Activated CD8-positive, alpha-beta T cell treated with anti-CD3 and anti-CD28 coated beads, Interleukin-2, amount 10 ng/mL, durations not matched to agents 7 days and 5 days (primary cell): ENCODE measurements at regions not wholly inside any gene's neighbourhood (a gene's known extent, or its start where the extent isn't known, plus 50 kb on each side); places are given as distances from the start of the nearest gene placed in this dataset.

Source experiments
- ATAC-seq: fragments of 150-1000 bp; cut with Tn5 transposase; one replicate; pipeline ENCODE4 v1.10.0; 2021; ENCODE audit warnings: moderate library complexity
- CTCF ChIA-PET: fragments of 350-600 bp; sonication (Branson Sonifier 250); formaldehyde crosslinking; loops from one replicate; lab custom pipeline; 2021; ENCODE audit warnings: antibody characterized with exemption; lab: Charles Lee
- POLR2A ChIA-PET: fragments of 350-600 bp; sonication (Branson Sonifier 250); formaldehyde crosslinking; loops from one replicate; lab custom pipeline; 2021; ENCODE audit warnings: antibody characterized with exemption; lab: Charles Lee
- DNase-seq: peaks from one replicate; pipeline ENCODE4 v3.0.0-alpha.2; 2020
- H3K27ac Mint-ChIP-seq: one replicate; pipeline ENCODE4 v1.8.0; 2021; ENCODE audit warnings: mild to moderate bottlenecking, mixed read lengths
- H3K27me3 Mint-ChIP-seq: one replicate; pipeline ENCODE4 v1.8.0; 2021; ENCODE audit warnings: low read depth, mixed read lengths
- H3K36me3 Mint-ChIP-seq: one replicate; pipeline ENCODE4 v1.8.0; 2021; ENCODE audit warnings: low read depth, mixed read lengths
- H3K4me1 Mint-ChIP-seq: one replicate; pipeline ENCODE4 v1.8.0; 2021; ENCODE audit warnings: low read depth, mixed read lengths
- H3K4me3 Mint-ChIP-seq: one replicate; pipeline ENCODE4 v1.8.0; 2021; ENCODE audit warnings: mild to moderate bottlenecking, mixed read lengths
- H3K9me3 Mint-ChIP-seq: one replicate; pipeline ENCODE4 v1.8.0; 2022; ENCODE audit warnings: mixed read lengths; ENCODE audit not compliant: insufficient read depth

DNA sequence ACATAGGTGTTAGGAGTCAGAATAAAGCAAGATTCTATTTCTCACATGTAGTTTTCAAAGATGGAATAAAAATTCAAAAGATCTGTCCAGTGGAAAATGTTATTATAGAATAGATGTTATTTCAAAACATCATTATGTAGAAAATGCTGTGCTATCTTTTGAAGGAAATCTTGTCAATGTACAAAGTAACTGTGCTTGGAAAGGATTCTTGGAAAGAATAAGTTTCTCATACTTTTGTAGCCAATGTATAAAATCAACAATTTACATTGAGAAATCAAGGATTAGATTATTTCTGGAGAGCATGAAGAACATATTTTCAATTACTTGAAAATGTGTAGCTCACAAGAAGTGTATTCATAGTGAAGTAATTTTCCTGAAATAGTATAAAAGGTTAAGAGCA is 532.5 kb upstream of the MGAT4C start:
- Mint-ChIP-seq H3K36me3 (no peaks in the 10 kb centered on the region), H3K27me3 (no peaks in the 10 kb centered on the region), H3K4me3 (no peak overlapping the region), H3K9me3 (no peaks in the 10 kb centered on the region), H3K27ac (no peak overlapping the region), H3K4me1 (no peaks in the 10 kb centered on the region)
- ChIA-PET CTCF (no interaction called here), POLR2A (no interaction called here)
- DNase-seq (no peak), ATAC-seq (no peak)

DNA sequence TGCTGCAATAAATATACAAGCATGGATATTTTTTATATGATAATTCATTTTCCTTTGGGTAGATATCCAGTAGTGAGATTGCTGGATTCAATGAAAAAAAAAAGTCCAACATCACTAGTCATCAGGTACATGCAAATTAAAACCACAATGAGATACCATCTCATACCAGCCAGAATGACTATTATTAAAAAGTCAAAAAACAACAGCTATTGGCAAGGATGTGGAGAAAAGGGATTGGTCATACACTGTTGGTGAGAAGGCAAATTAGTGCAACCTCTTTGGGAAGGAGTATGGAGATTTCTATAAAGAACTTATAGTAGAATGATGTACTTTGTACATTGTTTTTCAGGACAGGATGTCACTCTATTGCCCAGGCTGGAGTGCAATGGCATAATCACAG is 531.2 kb upstream of the MGAT4C start:
- CTCF ChIA-PET: no interaction called here
- Mint-ChIP-seq H3K4me1 (no peaks in the 10 kb centered on the region), H3K27me3 (no peaks in the 10 kb centered on the region), H3K4me3 (no peak overlapping the region), H3K9me3 (peaks cover 7% of the 10 kb centered on the region), H3K27ac (no peak overlapping the region), H3K36me3 (no peaks in the 10 kb centered on the region)
- ATAC-seq (no peak), DNase-seq (no peak)
- POLR2A ChIA-PET: no interaction called here

DNA sequence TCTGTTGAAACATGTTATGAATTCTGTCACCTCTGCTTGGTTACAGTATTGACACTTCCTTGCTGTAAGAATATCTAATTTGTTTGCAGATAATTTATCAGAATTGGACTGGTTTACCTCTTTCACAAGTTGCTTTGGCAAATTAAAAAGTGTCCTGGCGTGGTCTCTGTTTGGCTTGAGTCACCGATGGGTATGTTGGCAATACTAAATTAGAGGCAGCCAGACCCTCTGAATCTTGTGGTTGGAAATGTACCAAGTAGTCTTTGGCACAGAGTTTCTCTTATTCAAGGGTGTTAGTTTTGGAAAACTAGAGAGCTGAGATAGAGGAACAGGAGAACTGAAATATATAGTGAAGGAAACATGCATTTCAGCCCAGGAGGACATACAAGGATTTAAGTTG is 521.1 kb upstream of the MGAT4C start:
- ChIA-PET CTCF (no interaction called here), POLR2A (no interaction called here)
- no peaks in the 10 kb centered on the region for H3K27me3 Mint-ChIP-seq
- no peaks in the 10 kb centered on the region for H3K36me3 Mint-ChIP-seq
- H3K9me3 Mint-ChIP-seq: peaks cover 11% of the 10 kb centered on the region
- no peak for ATAC-seq
- no peak overlapping the region for H3K4me3 Mint-ChIP-seq
- no peak for DNase-seq
- no peak overlapping the region for H3K27ac Mint-ChIP-seq
- H3K4me1 Mint-ChIP-seq: no peaks in the 10 kb centered on the region

DNA sequence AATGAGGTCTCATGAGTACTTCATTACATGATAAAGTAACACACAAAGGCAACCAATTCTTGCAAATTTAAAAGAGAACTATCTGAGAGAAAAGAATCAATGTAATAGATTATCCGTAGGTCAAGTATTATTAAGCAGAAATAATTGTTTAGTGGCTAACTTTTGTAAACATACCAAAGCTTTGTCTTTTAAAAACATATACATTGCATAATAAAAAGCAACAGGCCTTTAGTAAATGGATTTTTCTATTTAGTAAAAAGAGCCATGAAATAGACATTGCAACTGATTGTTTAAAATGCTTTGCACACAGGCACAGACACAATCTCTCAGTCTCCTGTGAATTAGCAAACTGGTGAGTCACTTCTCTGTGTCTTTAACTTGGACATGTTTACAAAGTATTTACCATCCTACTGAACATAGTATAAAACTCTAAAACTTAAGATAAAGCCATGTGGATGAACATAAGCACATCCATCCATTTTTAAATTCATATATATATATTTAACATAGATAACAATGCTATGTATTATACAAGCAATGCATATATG is 518.7 kb upstream of the MGAT4C start:
- ChIA-PET CTCF (no interaction called here), POLR2A (no interaction called here)
- Mint-ChIP-seq H3K4me1 (no peaks in the 10 kb centered on the region), H3K9me3 (peaks cover 4% of the 10 kb centered on the region), H3K4me3 (no peak overlapping the region), H3K27ac (no peak overlapping the region), H3K36me3 (no peaks in the 10 kb centered on the region), H3K27me3 (no peaks in the 10 kb centered on the region)
- DNase-seq (no peak), ATAC-seq (no peak)

DNA sequence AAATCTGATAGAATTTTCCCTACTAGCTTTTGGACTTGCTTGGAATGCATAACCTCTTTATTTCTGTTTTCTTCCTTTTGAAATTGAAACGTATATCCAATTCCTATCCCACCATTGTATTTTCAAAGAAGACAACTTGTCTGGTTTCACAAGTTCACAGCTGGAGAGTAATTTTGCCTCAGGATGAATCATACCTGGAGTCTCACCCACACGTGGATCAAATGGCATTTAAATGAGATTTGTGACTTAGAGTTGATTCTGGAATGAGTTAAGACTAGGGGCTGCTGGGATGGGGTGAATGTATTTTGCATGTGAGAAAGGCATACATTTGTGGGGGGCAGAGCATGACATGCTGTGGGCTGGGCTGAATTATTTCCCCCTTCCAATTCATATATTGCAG is 516.5 kb upstream of the MGAT4C start:
- Mint-ChIP-seq H3K27me3 (no peaks in the 10 kb centered on the region), H3K9me3 (no peaks in the 10 kb centered on the region), H3K36me3 (no peaks in the 10 kb centered on the region), H3K4me1 (no peaks in the 10 kb centered on the region), H3K27ac (no peak overlapping the region), H3K4me3 (no peak overlapping the region)
- ATAC-seq (no peak), DNase-seq (no peak)
- ChIA-PET CTCF (no interaction called here), POLR2A (no interaction called here)

DNA sequence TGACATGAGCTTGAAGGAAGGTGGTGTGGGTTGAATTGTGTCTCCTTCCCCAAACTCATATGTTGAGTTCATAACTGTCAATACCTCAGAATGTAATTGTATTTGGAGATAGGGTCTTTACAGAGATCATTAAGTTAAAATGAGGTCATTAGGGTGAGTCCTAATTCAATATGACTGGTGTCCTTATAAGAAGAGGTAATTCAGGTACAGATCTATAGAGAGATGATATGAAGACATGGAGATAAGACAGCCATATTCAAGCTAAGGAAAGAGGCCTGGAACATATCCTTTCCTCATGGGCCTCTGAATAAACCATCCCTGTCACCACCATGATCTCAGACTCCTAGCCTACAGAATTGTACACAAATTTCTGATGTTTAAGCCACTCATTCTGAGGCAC is 514.7 kb upstream of the MGAT4C start:
- no peak for DNase-seq
- no peaks in the 10 kb centered on the region for H3K9me3 Mint-ChIP-seq
- ChIA-PET POLR2A (no interaction called here), CTCF (no interaction called here)
- no peak overlapping the region for H3K27ac Mint-ChIP-seq
- no peaks in the 10 kb centered on the region for H3K4me1 Mint-ChIP-seq
- no peaks in the 10 kb centered on the region for H3K36me3 Mint-ChIP-seq
- no peaks in the 10 kb centered on the region for H3K27me3 Mint-ChIP-seq
- ATAC-seq: no peak
- no peak overlapping the region for H3K4me3 Mint-ChIP-seq

DNA sequence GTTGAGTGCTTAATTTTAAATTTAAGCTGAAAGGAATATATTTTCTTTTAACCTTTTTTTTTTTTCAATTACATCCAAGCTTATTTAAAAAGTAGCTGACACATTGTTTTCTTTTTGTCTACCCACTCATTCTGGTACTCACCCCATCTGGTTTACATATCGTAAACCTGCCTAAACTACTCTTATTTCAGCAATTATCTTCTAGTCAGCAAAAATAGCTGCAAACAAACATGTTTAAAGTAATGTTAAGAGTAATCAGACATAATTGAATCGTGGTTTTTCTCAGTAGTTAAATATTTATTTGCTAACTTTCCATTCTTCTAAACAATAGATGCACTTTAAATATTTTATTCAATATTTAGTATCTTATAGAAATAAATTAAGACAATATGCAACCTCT is 492.7 kb upstream of the MGAT4C start:
- Mint-ChIP-seq H3K27me3 (no peaks in the 10 kb centered on the region), H3K9me3 (no peaks in the 10 kb centered on the region), H3K27ac (no peak overlapping the region), H3K4me1 (no peaks in the 10 kb centered on the region), H3K36me3 (no peaks in the 10 kb centered on the region), H3K4me3 (no peak overlapping the region)
- ChIA-PET POLR2A (no interaction called here), CTCF (no interaction called here)
- DNase-seq: no peak
- no peak for ATAC-seq

DNA sequence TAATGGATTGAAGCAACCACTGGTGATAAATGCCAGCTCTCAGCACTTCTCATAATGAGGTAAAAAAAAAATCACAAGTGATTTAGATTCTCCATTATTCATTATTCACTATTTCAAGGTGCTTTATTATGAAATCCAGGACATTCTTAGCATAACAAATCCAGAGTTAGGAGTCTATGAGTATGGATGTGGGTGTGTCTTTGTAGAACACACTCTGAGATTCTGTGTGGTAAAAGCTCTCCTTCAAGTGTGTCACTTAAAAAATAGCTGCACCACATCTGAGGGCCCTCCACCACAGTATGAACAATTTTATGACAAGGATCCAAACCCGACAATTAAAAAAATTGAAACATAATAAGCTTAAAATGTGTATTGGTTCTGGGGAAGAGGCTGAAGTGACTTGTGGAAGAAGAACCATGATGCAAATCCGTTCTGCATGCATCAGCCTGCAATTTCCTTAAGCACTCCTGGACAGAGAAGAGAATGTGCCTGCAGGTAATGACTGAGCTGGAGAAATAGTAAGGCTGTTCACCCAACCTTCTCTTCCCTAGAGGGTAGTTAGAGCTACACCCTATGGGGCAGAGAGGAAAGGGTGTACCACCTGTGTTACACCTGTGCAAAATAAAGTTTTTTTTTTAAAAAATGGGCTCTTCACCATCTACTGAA is 488.5 kb upstream of the MGAT4C start:
- DNase-seq: no peak
- H3K36me3 Mint-ChIP-seq: no peaks in the 10 kb centered on the region
- H3K27me3 Mint-ChIP-seq: no peaks in the 10 kb centered on the region
- H3K9me3 Mint-ChIP-seq: no peaks in the 10 kb centered on the region
- CTCF ChIA-PET: no interaction called here
- no peak overlapping the region for H3K27ac Mint-ChIP-seq
- no peaks in the 10 kb centered on the region for H3K4me1 Mint-ChIP-seq
- ATAC-seq: no peak
- H3K4me3 Mint-ChIP-seq: no peak overlapping the region
- POLR2A ChIA-PET: no interaction called here

DNA sequence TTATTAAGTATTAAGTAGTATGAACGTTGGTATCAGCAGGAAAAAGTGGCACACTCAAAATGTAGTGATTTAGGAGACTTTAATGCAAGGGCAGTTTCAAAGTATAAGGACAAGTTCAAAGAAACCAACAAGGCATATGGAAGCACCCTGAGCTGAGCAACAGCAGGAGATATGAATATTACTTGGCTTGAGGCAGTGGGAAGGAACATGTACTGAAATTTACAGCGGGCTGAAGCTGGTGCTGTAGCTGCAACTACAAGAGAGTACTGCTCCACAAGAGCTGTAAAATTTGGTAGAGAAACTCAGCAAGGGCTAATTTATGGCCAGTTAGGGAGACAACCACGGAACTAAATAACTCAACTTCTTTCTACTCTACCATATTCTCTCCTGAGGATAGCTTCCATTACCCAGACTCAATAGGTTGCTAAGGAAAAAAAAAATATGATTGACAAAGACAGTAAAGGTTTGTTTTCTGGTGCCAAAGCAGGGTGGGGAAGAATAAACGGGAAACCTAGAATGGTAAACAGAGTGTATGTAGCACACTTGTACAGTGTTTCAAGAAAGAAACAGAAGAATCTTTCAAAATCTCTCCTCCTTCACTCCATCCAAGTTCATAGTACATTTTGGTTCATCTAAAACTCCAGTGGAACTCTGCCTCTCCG is 487.8 kb upstream of the MGAT4C start:
- POLR2A ChIA-PET: no interaction called here
- DNase-seq (no peak), ATAC-seq (no peak)
- H3K9me3 Mint-ChIP-seq: no peaks in the 10 kb centered on the region
- H3K27ac Mint-ChIP-seq: no peak overlapping the region
- CTCF ChIA-PET: no interaction called here
- H3K4me1 Mint-ChIP-seq: no peaks in the 10 kb centered on the region
- no peak overlapping the region for H3K4me3 Mint-ChIP-seq
- H3K36me3 Mint-ChIP-seq: no peaks in the 10 kb centered on the region
- no peaks in the 10 kb centered on the region for H3K27me3 Mint-ChIP-seq

DNA sequence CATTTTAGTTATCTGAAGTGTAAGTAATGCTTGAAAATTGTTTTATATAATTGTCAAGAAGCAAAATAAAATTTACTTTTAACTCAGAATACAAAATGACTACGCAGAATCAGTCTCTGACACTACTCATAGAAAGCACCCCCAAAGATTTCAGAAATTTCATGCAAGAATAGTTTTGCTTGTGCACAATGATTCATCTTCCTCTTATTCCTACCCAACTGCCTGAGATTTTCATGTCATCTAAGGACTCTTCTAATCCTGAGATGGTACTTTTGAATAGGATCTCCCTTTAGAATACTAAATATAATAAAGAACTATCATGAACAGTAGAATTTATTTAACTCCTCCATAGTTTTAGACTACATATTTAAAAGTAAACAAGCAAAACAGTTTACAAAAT is 485.3 kb upstream of the MGAT4C start:
- ATAC-seq (no peak), DNase-seq (no peak)
- no peaks in the 10 kb centered on the region for H3K27me3 Mint-ChIP-seq
- H3K27ac Mint-ChIP-seq: no peak overlapping the region
- H3K4me3 Mint-ChIP-seq: no peak overlapping the region
- no peaks in the 10 kb centered on the region for H3K36me3 Mint-ChIP-seq
- CTCF ChIA-PET: no interaction called here
- H3K4me1 Mint-ChIP-seq: no peaks in the 10 kb centered on the region
- no peaks in the 10 kb centered on the region for H3K9me3 Mint-ChIP-seq
- POLR2A ChIA-PET: no interaction called here

DNA sequence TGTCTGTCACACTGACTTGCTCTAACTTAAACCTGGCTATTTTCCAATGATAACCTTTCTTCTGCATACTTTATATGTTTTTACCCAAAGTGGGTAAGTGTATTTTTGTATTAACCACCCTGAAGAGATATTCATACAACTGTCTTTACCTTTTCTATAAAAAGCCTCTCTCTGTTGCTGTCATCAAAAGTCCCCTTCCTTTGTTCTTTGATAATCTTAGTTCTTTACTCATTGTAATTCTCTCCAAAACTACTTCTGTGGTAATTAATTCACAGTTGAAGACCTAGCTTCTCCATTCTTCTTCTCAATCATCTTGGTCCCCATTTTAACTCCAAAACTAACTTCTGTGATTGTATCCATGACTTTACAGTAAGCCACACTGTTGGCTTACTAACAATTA is 479.7 kb upstream of the MGAT4C start:
- no peak for ATAC-seq
- CTCF ChIA-PET: no interaction called here
- no peaks in the 10 kb centered on the region for H3K27me3 Mint-ChIP-seq
- no peaks in the 10 kb centered on the region for H3K36me3 Mint-ChIP-seq
- H3K9me3 Mint-ChIP-seq: peaks cover 5% of the 10 kb centered on the region
- no peak overlapping the region for H3K4me3 Mint-ChIP-seq
- no peak for DNase-seq
- no peak overlapping the region for H3K27ac Mint-ChIP-seq
- POLR2A ChIA-PET: no interaction called here
- H3K4me1 Mint-ChIP-seq: no peaks in the 10 kb centered on the region

DNA sequence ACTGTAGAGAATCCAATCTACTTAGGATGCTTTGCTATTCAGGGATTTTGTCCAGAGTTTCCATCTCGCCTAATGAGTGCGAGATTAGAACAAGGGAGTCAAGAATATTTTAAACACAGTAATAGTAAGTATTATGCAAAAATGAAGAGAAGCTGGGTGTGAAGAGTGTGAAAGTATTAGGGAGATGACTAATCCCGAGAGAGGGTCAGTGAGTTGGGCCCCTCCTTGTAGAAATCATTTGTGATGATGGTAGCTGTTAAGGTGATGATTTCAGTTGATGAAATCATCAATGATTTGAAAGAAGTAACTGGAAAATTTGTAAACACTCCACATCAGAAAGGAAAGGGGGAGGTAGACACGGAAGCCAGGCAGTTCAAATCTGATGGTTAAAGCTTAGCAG is 478.9 kb upstream of the MGAT4C start:
- ChIA-PET CTCF (no interaction called here), POLR2A (no interaction called here)
- no peaks in the 10 kb centered on the region for H3K4me1 Mint-ChIP-seq
- H3K9me3 Mint-ChIP-seq: peaks cover 5% of the 10 kb centered on the region
- no peaks in the 10 kb centered on the region for H3K27me3 Mint-ChIP-seq
- no peak overlapping the region for H3K27ac Mint-ChIP-seq
- H3K36me3 Mint-ChIP-seq: no peaks in the 10 kb centered on the region
- DNase-seq (no peak), ATAC-seq (no peak)
- no peak overlapping the region for H3K4me3 Mint-ChIP-seq
